ENCODE measurements at regions not wholly inside any gene's neighbourhood (a gene's known extent, or its start where the extent isn't known, plus 50 kb on each side); places are given as distances from the start of the nearest gene placed in this dataset.

DNA sequence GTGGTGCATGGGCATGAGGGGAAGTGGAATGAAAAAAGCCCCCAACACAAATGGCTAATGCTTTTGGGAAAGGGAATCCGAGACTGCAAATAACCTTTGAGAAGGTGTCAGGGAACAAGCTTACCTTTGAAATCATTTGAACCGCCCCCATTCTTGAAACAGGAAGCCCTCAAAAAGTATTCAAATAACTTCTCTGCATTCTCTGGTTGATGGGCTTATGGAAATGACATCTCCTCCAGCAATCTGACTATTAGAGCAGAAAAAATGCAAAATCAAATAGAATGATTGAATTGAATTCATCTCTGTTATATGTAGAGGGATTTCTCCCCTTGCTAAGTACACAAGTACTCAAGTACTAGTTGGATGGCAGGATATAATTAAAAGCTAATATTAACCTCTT is 409.9 kb downstream of the TMEM135 start:
- H3K9me3 ChIP-seq, result no peaks in the 10 kb centered on the region
- TF ChIP-seq, protein P1, sequence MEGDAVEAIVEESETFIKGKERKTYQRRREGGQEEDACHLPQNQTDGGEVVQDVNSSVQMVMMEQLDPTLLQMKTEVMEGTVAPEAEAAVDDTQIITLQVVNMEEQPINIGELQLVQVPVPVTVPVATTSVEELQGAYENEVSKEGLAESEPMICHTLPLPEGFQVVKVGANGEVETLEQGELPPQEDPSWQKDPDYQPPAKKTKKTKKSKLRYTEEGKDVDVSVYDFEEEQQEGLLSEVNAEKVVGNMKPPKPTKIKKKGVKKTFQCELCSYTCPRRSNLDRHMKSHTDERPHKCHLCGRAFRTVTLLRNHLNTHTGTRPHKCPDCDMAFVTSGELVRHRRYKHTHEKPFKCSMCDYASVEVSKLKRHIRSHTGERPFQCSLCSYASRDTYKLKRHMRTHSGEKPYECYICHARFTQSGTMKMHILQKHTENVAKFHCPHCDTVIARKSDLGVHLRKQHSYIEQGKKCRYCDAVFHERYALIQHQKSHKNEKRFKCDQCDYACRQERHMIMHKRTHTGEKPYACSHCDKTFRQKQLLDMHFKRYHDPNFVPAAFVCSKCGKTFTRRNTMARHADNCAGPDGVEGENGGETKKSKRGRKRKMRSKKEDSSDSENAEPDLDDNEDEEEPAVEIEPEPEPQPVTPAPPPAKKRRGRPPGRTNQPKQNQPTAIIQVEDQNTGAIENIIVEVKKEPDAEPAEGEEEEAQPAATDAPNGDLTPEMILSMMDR (IDR thresholded peaks at IDR 0.05), result no peak
- no peaks in the 10 kb centered on the region for H3K27me3 ChIP-seq
- no peak overlapping the region for H3K27ac ChIP-seq
- H3K4me3 ChIP-seq, result no peak overlapping the region
- no peaks in the 10 kb centered on the region for H3K4me1 ChIP-seq
- DNase-seq, result no peak
- intact Hi-C loops (cut with DNase I; ENCODE audit: low total_unique reads), result no loop called here
- no peaks in the 10 kb centered on the region for H3K36me3 ChIP-seq

DNA sequence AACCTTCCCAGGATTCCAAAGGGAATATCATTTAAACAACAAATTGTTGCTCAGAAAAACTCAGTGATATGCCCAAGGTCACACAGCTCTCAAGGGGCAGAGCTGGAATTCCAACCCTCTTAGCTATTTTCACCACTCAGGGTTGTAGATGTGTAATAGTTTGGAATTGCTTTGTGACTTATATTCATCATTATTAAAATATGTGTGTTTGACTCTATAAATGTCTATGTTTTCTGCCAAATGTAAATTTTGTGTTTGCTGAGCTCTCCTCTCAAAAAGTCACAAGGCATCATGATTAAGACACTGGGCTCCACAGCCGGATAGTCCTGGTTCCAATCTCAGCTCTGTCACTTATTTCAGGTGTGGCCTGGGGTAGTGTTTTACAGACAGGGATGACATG is 407.3 kb downstream of the TMEM135 start:
- DNase-seq, result no peak
- intact Hi-C loops (cut with DNase I; ENCODE audit: low total_unique reads), result no loop called here
- TF ChIP-seq, protein P1 (IDR thresholded peaks at IDR 0.05), result no peak

DNA sequence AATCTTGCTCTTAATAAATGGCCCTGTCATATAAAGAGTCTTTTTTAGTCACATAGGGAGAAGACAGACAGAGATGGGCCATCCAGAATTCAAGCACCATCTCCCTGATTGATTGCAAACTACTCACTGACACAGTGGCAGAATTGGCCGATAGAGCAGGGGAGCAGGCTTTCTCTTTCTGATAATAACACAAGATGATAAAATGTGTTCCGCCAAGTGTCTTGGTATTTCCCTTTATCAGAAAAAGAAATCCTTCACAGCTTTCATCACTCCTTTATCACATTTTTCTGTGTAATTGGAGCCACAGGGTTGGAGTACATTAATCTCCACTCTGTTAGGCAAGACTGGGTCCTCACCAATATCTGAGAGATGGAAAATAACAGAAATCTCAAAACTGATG is 406.0 kb downstream of the TMEM135 start:
- intact Hi-C loops (cut with DNase I; ENCODE audit: low total_unique reads), result no loop called here
- Histone ChIP-seq H3K27ac (no peak overlapping the region), H3K4me1 (peaks cover 0 to 19% (median 0%) of the 10 kb centered on the region in 4 donors)

More for the DNA sequence above, 407.3 kb downstream of the TMEM135 start:
- H3K4me1 ChIP-seq, result peaks cover 0 to 13% (median 0%) of the 10 kb centered on the region in 4 donors
- no peaks in the 10 kb centered on the region for H3K36me3 ChIP-seq
- H3K27ac ChIP-seq, result no peak overlapping the region
- no peaks in the 10 kb centered on the region for H3K9me3 ChIP-seq
- no peaks in the 10 kb centered on the region for H3K27me3 ChIP-seq
- H3K4me3 ChIP-seq, result no peak overlapping the region

DNA sequence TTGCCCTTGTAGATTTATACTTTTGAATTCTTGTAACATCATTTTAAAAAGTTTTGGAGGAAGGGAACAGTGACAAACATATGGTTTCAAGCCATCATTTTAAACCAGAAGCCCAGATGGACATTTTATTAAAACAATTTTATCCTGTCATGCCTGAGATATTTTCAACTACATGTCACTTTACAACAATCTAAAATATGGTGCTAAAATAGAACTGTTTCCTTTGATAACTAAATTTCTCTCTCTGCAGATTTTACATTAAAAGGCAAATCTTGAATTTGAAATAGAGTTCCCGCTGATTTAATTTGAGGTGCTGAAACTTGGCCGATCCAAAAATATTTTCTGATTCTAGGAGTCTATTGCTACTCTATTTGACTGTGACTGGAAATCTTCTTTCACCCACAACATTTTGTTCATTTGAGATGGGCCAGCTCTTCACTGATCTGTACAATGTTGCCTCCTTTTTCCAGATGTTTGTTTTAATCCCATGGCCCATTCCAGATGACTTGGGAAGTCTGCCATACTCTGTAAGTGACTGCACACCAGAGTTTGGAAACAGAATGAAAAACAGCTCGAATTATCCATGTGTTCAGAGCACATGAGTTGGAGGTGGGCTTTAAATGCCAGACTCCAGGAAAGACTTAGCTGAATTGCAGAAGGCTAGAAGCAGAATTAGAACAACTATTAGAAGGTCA is 402.5 kb downstream of the TMEM135 start:
- no peaks in the 10 kb centered on the region for H3K36me3 ChIP-seq
- H3K27me3 ChIP-seq, result no peaks in the 10 kb centered on the region
- H3K4me3 ChIP-seq, result no peak overlapping the region
- peaks cover 0 to 30% (median 0%) of the 10 kb centered on the region in 4 donors for H3K4me1 ChIP-seq
- TF ChIP-seq, protein P1 (IDR thresholded peaks at IDR 0.05), result no peak
- no peak for DNase-seq
- H3K27ac ChIP-seq, result peak overlapping the region in 1 of 2 donors; percentile 5
- no peaks in the 10 kb centered on the region for H3K9me3 ChIP-seq
- intact Hi-C loops (cut with DNase I; ENCODE audit: low total_unique reads), result no loop called here

More for the DNA sequence above, 406.0 kb downstream of the TMEM135 start:
- Histone ChIP-seq H3K36me3 (no peaks in the 10 kb centered on the region), H3K27me3 (no peaks in the 10 kb centered on the region), H3K4me3 (no peak overlapping the region), H3K9me3 (no peaks in the 10 kb centered on the region)
- TF ChIP-seq, protein P1 (IDR thresholded peaks at IDR 0.05), result no peak
- no peak for DNase-seq

DNA sequence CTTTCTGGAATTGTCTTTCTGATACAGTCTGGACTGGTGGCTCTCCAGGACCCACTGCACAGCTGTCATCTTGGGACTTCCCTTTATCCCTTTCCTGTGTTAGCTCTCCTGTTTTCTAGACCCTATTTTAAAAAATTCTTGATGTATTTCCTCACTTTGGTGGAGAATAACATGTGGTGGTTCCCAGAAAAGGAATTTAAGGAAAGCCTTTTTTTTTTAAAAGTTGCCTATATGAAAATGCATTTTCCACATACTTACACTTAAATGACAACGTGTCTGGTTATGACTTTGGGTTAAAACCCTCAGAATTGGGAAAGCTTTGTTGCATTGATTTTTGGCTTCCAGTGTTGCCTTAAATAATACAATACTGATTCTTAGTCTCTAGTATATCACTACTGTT is 400.7 kb downstream of the TMEM135 start:
- no peaks in the 10 kb centered on the region for H3K27me3 ChIP-seq
- H3K4me3 ChIP-seq, result no peak overlapping the region
- no peaks in the 10 kb centered on the region for H3K9me3 ChIP-seq
- no peak for DNase-seq
- H3K36me3 ChIP-seq, result no peaks in the 10 kb centered on the region
- TF ChIP-seq, protein P1 (IDR thresholded peaks at IDR 0.05), result no peak
- H3K27ac ChIP-seq, result no peak overlapping the region
- peaks cover 0 to 30% (median 0%) of the 10 kb centered on the region in 4 donors for H3K4me1 ChIP-seq
- intact Hi-C loops (cut with DNase I; ENCODE audit: low total_unique reads), result no loop called here

Measured in tibial artery (tissue), 4 donors.